Astrocyte (in vitro differentiated cells and primary cell): ENCODE measurements at regions not wholly inside any gene's neighbourhood (a gene's known extent, or its start where the extent isn't known, plus 50 kb on each side); places are given as distances from the start of the nearest gene placed in this dataset.

Experiments used
- EZH2 ChIP-seq: IDR thresholded peaks from 2 replicates; pipeline ENCODE4 v1.6.1; 2012; ENCODE audit warnings: mild to moderate bottlenecking, low read length, inconsistent platforms; ENCODE audit not compliant: insufficient read depth
- TF ChIP-seq, protein P1 (sequence below): IDR thresholded peaks from 2 replicates; pipeline ENCODE4 v1.5.1; 2011; ENCODE audit warnings: low read depth, mild to moderate bottlenecking, inconsistent platforms, low read length, moderate library complexity; ENCODE audit not compliant: insufficient read depth

DNA sequence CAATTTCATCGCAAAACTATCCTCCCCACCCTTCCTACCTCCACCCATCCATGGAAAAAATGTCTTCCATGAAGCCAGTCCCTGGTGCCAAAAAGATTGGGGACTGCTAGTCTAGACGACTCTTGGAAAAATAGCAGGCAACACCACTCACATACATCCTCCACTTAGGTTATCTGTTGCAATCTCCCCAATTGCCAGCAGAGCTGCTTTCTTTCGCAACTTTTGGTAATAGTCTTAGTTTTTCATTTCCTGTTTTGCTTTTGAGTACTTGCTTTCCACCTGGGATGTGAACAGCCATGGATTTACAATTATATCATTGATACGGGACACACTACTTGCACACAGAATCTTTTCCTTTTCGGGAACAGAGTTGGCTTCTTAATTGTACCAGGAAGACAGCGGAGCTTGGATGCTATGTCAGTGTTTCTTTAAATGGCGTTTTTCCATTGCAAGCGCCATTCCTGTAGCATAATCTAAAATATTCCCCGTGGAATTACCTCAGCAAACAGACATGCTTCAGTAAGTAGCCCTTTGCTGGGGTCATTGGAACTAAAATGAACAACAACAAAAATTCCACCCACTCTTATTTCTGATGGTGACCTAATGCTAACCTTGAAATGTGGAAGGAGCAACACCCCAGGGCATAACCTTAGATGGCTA is 183.3 kb upstream of the ADGRL2 start:
- TF ChIP-seq, protein P1, sequence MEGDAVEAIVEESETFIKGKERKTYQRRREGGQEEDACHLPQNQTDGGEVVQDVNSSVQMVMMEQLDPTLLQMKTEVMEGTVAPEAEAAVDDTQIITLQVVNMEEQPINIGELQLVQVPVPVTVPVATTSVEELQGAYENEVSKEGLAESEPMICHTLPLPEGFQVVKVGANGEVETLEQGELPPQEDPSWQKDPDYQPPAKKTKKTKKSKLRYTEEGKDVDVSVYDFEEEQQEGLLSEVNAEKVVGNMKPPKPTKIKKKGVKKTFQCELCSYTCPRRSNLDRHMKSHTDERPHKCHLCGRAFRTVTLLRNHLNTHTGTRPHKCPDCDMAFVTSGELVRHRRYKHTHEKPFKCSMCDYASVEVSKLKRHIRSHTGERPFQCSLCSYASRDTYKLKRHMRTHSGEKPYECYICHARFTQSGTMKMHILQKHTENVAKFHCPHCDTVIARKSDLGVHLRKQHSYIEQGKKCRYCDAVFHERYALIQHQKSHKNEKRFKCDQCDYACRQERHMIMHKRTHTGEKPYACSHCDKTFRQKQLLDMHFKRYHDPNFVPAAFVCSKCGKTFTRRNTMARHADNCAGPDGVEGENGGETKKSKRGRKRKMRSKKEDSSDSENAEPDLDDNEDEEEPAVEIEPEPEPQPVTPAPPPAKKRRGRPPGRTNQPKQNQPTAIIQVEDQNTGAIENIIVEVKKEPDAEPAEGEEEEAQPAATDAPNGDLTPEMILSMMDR, result no peak
- TF ChIP-seq EZH2, result no peak
